ENCODE measurements at regions not wholly inside any gene's neighbourhood (a gene's known extent, or its start where the extent isn't known, plus 50 kb on each side); places are given as distances from the start of the nearest gene placed in this dataset.

GRCh38 chr14:43252866-43253265 is 1254.2 kb downstream of the FSCB start:
- TF ChIP-seq CTCF (IDR thresholded peaks at IDR 0.05 in 8 of 11, conservative IDR thresholded peaks at IDR 0.05 in 3 of 11) (no peak), POLR2A (IDR thresholded peaks at IDR 0.05) (no peak), POLR2AphosphoS5 (IDR thresholded peaks at IDR 0.05) (no peak)

Data from spleen (tissue), 7 donors.